B cell (primary cell): ENCODE measurements at regions not wholly inside any gene's neighbourhood (a gene's known extent, or its start where the extent isn't known, plus 50 kb on each side); places are given as distances from the start of the nearest gene placed in this dataset.

ENCODE experiments used
- CTCF ChIP-seq: fragments of 200-600 bp; IDR thresholded peaks from one replicate; pipeline ENCODE4 v1.8.0; 2022; ENCODE audit warnings: antibody characterized with exemption, mild to moderate bottlenecking
- EZH2 ChIP-seq: IDR thresholded peaks from 2 replicates; pipeline ENCODE4 v1.6.1; 2012; ENCODE audit warnings: borderline replicate concordance, low read depth, mild to moderate bottlenecking, moderate library complexity, low read length; ENCODE audit not compliant: insufficient read depth, poor library complexity, severe bottlenecking

- TF ChIP-seq CTCF, result no peak
- no peak for TF ChIP-seq EZH2
These were observed 142.2 kb upstream of the RANBP3L start for GRCh38 chr5:36443941-36444340.
